Liver (tissue), 8 donors: ENCODE measurements at regions not wholly inside any gene's neighbourhood (a gene's known extent, or its start where the extent isn't known, plus 50 kb on each side); places are given as distances from the start of the nearest gene placed in this dataset.

Experiments used
- DNase-seq: peaks from one replicate; pipeline ENCODE4 v3.0.0-alpha.2; 2017; ENCODE audit warnings: low spot score
- H3K27ac ChIP-seq, 2 donors: one replicate each; pipeline ENCODE4 v1.7.0; 2013; ENCODE audit warnings: inconsistent platforms in 2 of 2, low read length in 2 of 2, control low read depth in 1 of 2, low read depth in 1 of 2, mild to moderate bottlenecking in 1 of 2
- H3K27me3 ChIP-seq, 4 donors: one replicate each; pipeline versions ENCODE4 v1.6.1 to v1.7.0; 2013; ENCODE audit warnings: low read length in 3 of 4, inconsistent platforms in 1 of 4, mild to moderate bottlenecking in 1 of 4, moderate library complexity in 1 of 4; ENCODE audit not compliant: control insufficient read depth in 4 of 4, insufficient read depth in 4 of 4
- H3K36me3 ChIP-seq, 4 donors: one replicate each; pipeline versions ENCODE4 v1.6.1 to v1.7.0; 2013; ENCODE audit warnings: low read length in 3 of 4, mild to moderate bottlenecking in 3 of 4, low read depth in 1 of 4, moderate library complexity in 1 of 4; ENCODE audit not compliant: control insufficient read depth in 4 of 4, insufficient read depth in 3 of 4
- H3K4me1 ChIP-seq, 4 donors: one replicate each; pipeline versions ENCODE4 v1.6.1 to v1.7.0; 2013; ENCODE audit warnings: low read length in 3 of 4, mild to moderate bottlenecking in 3 of 4, moderate library complexity in 1 of 4; ENCODE audit not compliant: control insufficient read depth in 4 of 4, insufficient read depth in 4 of 4
- H3K4me3 ChIP-seq, 3 donors: one replicate each; pipeline versions ENCODE4 v1.6.1 to v1.7.0; 2013; ENCODE audit warnings: low read length in 3 of 3, control low read depth in 1 of 3, low read depth in 1 of 3, mild to moderate bottlenecking in 1 of 3
- H3K9ac ChIP-seq, 2 donors: one replicate each; pipeline ENCODE4 v1.7.0; 2013; ENCODE audit warnings: low read length in 2 of 2, mild to moderate bottlenecking in 2 of 2, moderate library complexity in 2 of 2, control low read depth in 1 of 2, low read depth in 1 of 2
- H3K9me3 ChIP-seq, 4 donors: one replicate each; pipeline versions ENCODE4 v1.6.1 to v1.7.0; 2013; ENCODE audit warnings: low read length in 3 of 4; ENCODE audit not compliant: control insufficient read depth in 4 of 4
- ATF3 ChIP-seq: IDR thresholded peaks from 2 replicates; pipeline ENCODE4 v1.6.1; 2016; ENCODE audit warnings: antibody characterized with exemption
- CTCF ChIP-seq: fragments of 150-350 bp; IDR thresholded peaks from 2 replicates; pipeline ENCODE4 v1.5.1; 2017; ENCODE audit warnings: improper control_type of control experiment, low read depth, low read length; ENCODE audit not compliant: missing input control
- FOXA1 ChIP-seq: IDR thresholded peaks from 2 replicates; pipeline ENCODE4 v1.6.1; 2016; ENCODE audit warnings: antibody characterized with exemption
- GABPA ChIP-seq, 2 donors: IDR thresholded peaks in 1 of 2; conservative IDR thresholded peaks in 1 of 2; 2 replicates each; pipeline ENCODE4 v1.6.1; 2016; ENCODE audit warnings: antibody characterized with exemption in 2 of 2, mild to moderate bottlenecking in 1 of 2, moderate library complexity in 1 of 2
- HNF4A ChIP-seq, 2 donors: conservative IDR thresholded peaks; 2 replicates each; pipeline ENCODE4 v1.6.1; 2016; ENCODE audit warnings: antibody characterized with exemption in 2 of 2, mild to moderate bottlenecking in 2 of 2
- JUND ChIP-seq, 2 donors: IDR thresholded peaks; 2 replicates each; pipeline ENCODE4 v1.6.1; 2016; ENCODE audit warnings: antibody characterized with exemption in 2 of 2
- MAX ChIP-seq: IDR thresholded peaks from 2 replicates; pipeline ENCODE4 v1.6.1; 2016; ENCODE audit warnings: antibody characterized with exemption
- NR2F2 ChIP-seq: IDR thresholded peaks from 2 replicates; pipeline ENCODE4 v1.6.1; 2016; ENCODE audit warnings: antibody characterized with exemption
- RAD21 ChIP-seq, 2 donors: IDR thresholded peaks; 2 replicates each; pipeline ENCODE4 v1.6.1; 2016; ENCODE audit warnings: antibody characterized with exemption in 2 of 2, mild to moderate bottlenecking in 2 of 2
- RXRA ChIP-seq, 2 donors: IDR thresholded peaks; 2 replicates each; pipeline ENCODE4 v1.6.1; 2017 to 2018; ENCODE audit warnings: antibody characterized with exemption in 2 of 2, mild to moderate bottlenecking in 1 of 2
- SP1 ChIP-seq: IDR thresholded peaks from 2 replicates; pipeline ENCODE4 v1.6.1; 2018; ENCODE audit warnings: antibody characterized with exemption, mild to moderate bottlenecking
- TAF1 ChIP-seq: conservative IDR thresholded peaks from 2 replicates; pipeline ENCODE4 v1.6.1; 2016; ENCODE audit warnings: antibody characterized with exemption, mild to moderate bottlenecking
- YY1 ChIP-seq: IDR thresholded peaks from 2 replicates; pipeline ENCODE4 v1.6.1; 2016; ENCODE audit warnings: antibody characterized with exemption, mild to moderate bottlenecking
- ZBTB33 ChIP-seq: IDR thresholded peaks from 2 replicates; pipeline ENCODE4 v1.6.1; 2016; ENCODE audit warnings: antibody characterized with exemption
- WGBS: extraction: QIAGEN DNeasy Blood & Tissue Kit; methylation state at CpG from one replicate; pipeline ENCODE4 v1.1.7; 2013; 5-methylcytosine and 5-hydroxymethylcytosine counted together
- TF ChIP-seq, protein P1 (sequence below): IDR thresholded peaks from 2 replicates; pipeline ENCODE4 v1.6.1; 2016; ENCODE audit warnings: antibody characterized with exemption, mild to moderate bottlenecking
- donor health status: healthy.
- donor health status: healthy.
- donor health status: healthy.
- donor health status: healthy.
- donor health status: healthy.

GRCh38 chrX:99469439-99469838 is 940.6 kb downstream of the PCDH19 start:
- H3K27me3 ChIP-seq, result no peaks in the 10 kb centered on the region
- H3K4me1 ChIP-seq, result no peaks in the 10 kb centered on the region
- H3K9ac ChIP-seq, result no peak overlapping the region
- DNase-seq, result no peak
- H3K36me3 ChIP-seq, result no peaks in the 10 kb centered on the region
- no peak overlapping the region for H3K27ac ChIP-seq
- H3K9me3 ChIP-seq, result no peaks in the 10 kb centered on the region
- TF ChIP-seq CTCF, result no peak
- no peak for TF ChIP-seq RAD21 (IDR thresholded peaks at IDR 0.05)
- TF ChIP-seq MAX, result no peak
- no peak for TF ChIP-seq SP1
- TF ChIP-seq JUND (IDR thresholded peaks at IDR 0.05), result no peak
- TF ChIP-seq ATF3, result no peak
- no peak for TF ChIP-seq GABPA (IDR thresholded peaks at IDR 0.05 in 1 of 2, conservative IDR thresholded peaks at IDR 0.05 in 1 of 2)
- no peak for TF ChIP-seq HNF4A (conservative IDR thresholded peaks at IDR 0.05)
- H3K4me3 ChIP-seq, result no peak overlapping the region
- WGBS, result 63% methylated on average over 3 of the region's 3 CpGs

DNA sequence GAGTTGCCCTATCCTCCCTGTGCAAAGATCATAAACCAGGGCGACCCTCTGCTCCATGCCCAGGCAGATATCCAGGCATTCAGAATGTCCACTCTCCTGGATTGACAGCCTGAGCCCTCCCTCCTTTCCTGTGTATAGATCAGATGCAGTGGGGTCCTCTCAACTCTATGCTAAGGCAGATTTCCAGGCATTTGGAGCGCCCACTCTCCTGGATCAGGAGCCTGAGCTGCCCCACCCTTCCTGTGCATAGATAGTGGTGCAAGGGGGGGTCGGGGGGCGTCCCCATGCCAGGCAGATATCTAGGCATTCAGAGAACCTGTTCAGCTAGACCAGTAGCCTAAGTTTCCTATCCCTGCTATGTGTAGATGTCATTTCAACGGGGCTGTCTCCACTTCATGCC is 941.1 kb downstream of the PCDH19 start:
- WGBS, result 63% methylated on average over 5 of the region's 5 CpGs
- H3K27me3 ChIP-seq, result no peaks in the 10 kb centered on the region
- no peak overlapping the region for H3K4me3 ChIP-seq
- H3K9ac ChIP-seq, result no peak overlapping the region
- TF ChIP-seq YY1 (no peak), ZBTB33 (no peak), HNF4A (conservative IDR thresholded peaks at IDR 0.05) (no peak), CTCF (no peak), TAF1 (no peak), SP1 (no peak), JUND (IDR thresholded peaks at IDR 0.05) (no peak), RXRA (IDR thresholded peaks at IDR 0.05) (no peak), FOXA1 (no peak), NR2F2 (no peak)
- TF ChIP-seq, protein P1, sequence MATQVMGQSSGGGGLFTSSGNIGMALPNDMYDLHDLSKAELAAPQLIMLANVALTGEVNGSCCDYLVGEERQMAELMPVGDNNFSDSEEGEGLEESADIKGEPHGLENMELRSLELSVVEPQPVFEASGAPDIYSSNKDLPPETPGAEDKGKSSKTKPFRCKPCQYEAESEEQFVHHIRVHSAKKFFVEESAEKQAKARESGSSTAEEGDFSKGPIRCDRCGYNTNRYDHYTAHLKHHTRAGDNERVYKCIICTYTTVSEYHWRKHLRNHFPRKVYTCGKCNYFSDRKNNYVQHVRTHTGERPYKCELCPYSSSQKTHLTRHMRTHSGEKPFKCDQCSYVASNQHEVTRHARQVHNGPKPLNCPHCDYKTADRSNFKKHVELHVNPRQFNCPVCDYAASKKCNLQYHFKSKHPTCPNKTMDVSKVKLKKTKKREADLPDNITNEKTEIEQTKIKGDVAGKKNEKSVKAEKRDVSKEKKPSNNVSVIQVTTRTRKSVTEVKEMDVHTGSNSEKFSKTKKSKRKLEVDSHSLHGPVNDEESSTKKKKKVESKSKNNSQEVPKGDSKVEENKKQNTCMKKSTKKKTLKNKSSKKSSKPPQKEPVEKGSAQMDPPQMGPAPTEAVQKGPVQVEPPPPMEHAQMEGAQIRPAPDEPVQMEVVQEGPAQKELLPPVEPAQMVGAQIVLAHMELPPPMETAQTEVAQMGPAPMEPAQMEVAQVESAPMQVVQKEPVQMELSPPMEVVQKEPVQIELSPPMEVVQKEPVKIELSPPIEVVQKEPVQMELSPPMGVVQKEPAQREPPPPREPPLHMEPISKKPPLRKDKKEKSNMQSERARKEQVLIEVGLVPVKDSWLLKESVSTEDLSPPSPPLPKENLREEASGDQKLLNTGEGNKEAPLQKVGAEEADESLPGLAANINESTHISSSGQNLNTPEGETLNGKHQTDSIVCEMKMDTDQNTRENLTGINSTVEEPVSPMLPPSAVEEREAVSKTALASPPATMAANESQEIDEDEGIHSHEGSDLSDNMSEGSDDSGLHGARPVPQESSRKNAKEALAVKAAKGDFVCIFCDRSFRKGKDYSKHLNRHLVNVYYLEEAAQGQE, result no peak
- no peaks in the 10 kb centered on the region for H3K9me3 ChIP-seq
- no peaks in the 10 kb centered on the region for H3K4me1 ChIP-seq
- no peak for DNase-seq
- no peak overlapping the region for H3K27ac ChIP-seq
- H3K36me3 ChIP-seq, result no peaks in the 10 kb centered on the region
